PC-9 (cell line): ENCODE measurements at regions not wholly inside any gene's neighbourhood (a gene's known extent, or its start where the extent isn't known, plus 50 kb on each side); places are given as distances from the start of the nearest gene placed in this dataset.

ENCODE experiments used
- BruUV-seq: library from RNA; stranded (reverse); fragments of 400-500 nt; replicated peaks from 2 replicates; lab custom pipeline; 2021; lab: Mats Ljungman, UMichigan
- CTCF ChIA-PET: fragments of 300-600 bp; sonication (Branson Sonifier 250); formaldehyde crosslinking; loops from one replicate; lab custom pipeline; 2022; ENCODE audit warnings: antibody characterized with exemption; lab: Charles Lee
- POLR2A ChIA-PET: fragments of 300-600 bp; sonication (Branson Sonifier 250); formaldehyde crosslinking; loops from one replicate; lab custom pipeline; 2022; ENCODE audit warnings: antibody characterized with exemption; ENCODE audit not compliant: unreplicated experiment; lab: Charles Lee
- DNase-seq, 2 experiments: peaks; one replicate each; pipeline versions ENCODE4 v3.0.0 to v3.0.0-alpha.2; 2015 to 2022; ENCODE audit warnings: mixed read lengths in 1 of 2
- H2AFZ ChIP-seq: fragments of 200-600 bp; sonication (generic); 2 replicates; pipeline ENCODE4 v1.8.1; 2017; ENCODE audit warnings: antibody characterized with exemption
- H3F3A ChIP-seq: fragments of 200-600 bp; sonication (generic); 2 replicates; pipeline ENCODE4 v1.8.1; 2017; ENCODE audit warnings: antibody characterized with exemption, mild to moderate bottlenecking, low read depth; ENCODE audit not compliant: insufficient read depth
- H3K27ac ChIP-seq: fragments of 200-600 bp; sonication (generic); 2 replicates; pipeline ENCODE4 v1.6.1; 2016; ENCODE audit warnings: mixed run types
- H3K27me3 ChIP-seq: fragments of 200-600 bp; sonication (generic); 2 replicates; pipeline ENCODE4 v1.6.1; 2016; ENCODE audit warnings: low read depth, mixed run types; ENCODE audit not compliant: insufficient read depth
- H3K36me3 ChIP-seq: fragments of 200-600 bp; sonication (generic); 2 replicates; pipeline ENCODE4 v1.6.1; 2016; ENCODE audit warnings: low read depth, mixed run types
- H3K4me1 ChIP-seq: fragments of 200-600 bp; sonication (generic); replicated peaks from 2 replicates; pipeline ENCODE4 v1.6.1; 2016; ENCODE audit warnings: mixed run types; ENCODE audit not compliant: insufficient read depth
- H3K4me2 ChIP-seq: fragments of 200-600 bp; sonication (generic); 2 replicates; pipeline ENCODE4 v1.6.1; 2017; ENCODE audit warnings: mixed run types
- H3K4me3 ChIP-seq: fragments of 200-600 bp; sonication (generic); 2 replicates; pipeline ENCODE4 v1.6.1; 2016; ENCODE audit warnings: mixed run types
- H3K79me2 ChIP-seq: fragments of 200-600 bp; sonication (generic); 2 replicates; pipeline ENCODE4 v1.6.1; 2017; ENCODE audit warnings: low read depth, mixed run types
- H3K9me2 ChIP-seq: fragments of 200-600 bp; sonication (generic); 2 replicates; pipeline ENCODE4 v1.8.1; 2017; ENCODE audit warnings: mild to moderate bottlenecking; ENCODE audit not compliant: insufficient read depth
- H3K9me3 ChIP-seq: fragments of 200-600 bp; sonication (generic); 2 replicates; pipeline ENCODE4 v1.8.1; 2016; ENCODE audit warnings: low read depth; ENCODE audit not compliant: insufficient read depth
- H4K20me1 ChIP-seq: fragments of 200-600 bp; sonication (generic); 2 replicates; pipeline ENCODE4 v1.8.1; 2017; ENCODE audit not compliant: insufficient read depth
- EZH2 ChIP-seq: fragments of 200-600 bp; sonication (generic); IDR thresholded peaks from 2 replicates; pipeline ENCODE4 v1.8.0; 2017; ENCODE audit warnings: antibody characterized with exemption, low read depth
- intact Hi-C: fragments of 100-400 bp; cut with micrococcal nuclease; formaldehyde crosslinking; loops from one replicate; pipeline ENCODE4 v1.10.0; 2022; ENCODE audit not compliant: unreplicated experiment
- TF ChIP-seq, protein P1 (sequence below): fragments of 200-600 bp; sonication (generic); conservative IDR thresholded peaks from 2 replicates; pipeline ENCODE4 v1.6.1; 2017; ENCODE audit warnings: mixed run types, antibody characterized with exemption, mild to moderate bottlenecking, moderate library complexity

DNA sequence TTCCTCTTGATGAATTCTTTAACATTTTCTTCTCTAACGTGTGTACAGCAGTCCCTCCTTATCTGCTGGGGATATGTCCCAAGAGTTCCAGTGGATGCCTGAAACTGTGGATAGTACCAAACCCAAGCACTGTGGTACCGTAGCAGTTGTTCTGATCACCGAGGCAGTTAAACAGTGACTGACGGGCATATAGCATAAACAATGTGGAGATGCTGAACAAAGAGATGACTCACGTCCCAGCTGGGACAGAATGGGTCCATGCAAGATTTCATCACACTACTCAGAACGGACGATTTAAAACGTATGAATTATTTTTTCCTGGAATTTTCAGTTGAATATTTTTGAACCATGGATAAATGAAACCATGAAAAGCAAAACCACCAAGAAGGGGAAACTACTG lies 54.5 kb upstream of the SPAG16 start:
- H3K4me3 ChIP-seq = no peak overlapping the region
- no TSS peak for BruUV-seq
- H3K27ac ChIP-seq = no peak overlapping the region
- no peaks in the 10 kb centered on the region for H3K79me2 ChIP-seq
- ChIA-PET POLR2A (no interaction called here), CTCF (no interaction called here)
- no peaks in the 10 kb centered on the region for H3K36me3 ChIP-seq
- no peak for TF ChIP-seq EZH2
- TF ChIP-seq, protein P1, sequence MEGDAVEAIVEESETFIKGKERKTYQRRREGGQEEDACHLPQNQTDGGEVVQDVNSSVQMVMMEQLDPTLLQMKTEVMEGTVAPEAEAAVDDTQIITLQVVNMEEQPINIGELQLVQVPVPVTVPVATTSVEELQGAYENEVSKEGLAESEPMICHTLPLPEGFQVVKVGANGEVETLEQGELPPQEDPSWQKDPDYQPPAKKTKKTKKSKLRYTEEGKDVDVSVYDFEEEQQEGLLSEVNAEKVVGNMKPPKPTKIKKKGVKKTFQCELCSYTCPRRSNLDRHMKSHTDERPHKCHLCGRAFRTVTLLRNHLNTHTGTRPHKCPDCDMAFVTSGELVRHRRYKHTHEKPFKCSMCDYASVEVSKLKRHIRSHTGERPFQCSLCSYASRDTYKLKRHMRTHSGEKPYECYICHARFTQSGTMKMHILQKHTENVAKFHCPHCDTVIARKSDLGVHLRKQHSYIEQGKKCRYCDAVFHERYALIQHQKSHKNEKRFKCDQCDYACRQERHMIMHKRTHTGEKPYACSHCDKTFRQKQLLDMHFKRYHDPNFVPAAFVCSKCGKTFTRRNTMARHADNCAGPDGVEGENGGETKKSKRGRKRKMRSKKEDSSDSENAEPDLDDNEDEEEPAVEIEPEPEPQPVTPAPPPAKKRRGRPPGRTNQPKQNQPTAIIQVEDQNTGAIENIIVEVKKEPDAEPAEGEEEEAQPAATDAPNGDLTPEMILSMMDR = no peak
- DNase-seq = no peak
- intact Hi-C loops = no loop called here
- no peaks in the 10 kb centered on the region for H3F3A ChIP-seq
- H2AFZ ChIP-seq = no peak overlapping the region
- H4K20me1 ChIP-seq = no peaks in the 10 kb centered on the region
- H3K9me3 ChIP-seq = no peaks in the 10 kb centered on the region
- no peaks in the 10 kb centered on the region for H3K4me1 ChIP-seq
- no peak overlapping the region for H3K4me2 ChIP-seq
- no peaks in the 10 kb centered on the region for H3K27me3 ChIP-seq
- no peaks in the 10 kb centered on the region for H3K9me2 ChIP-seq

DNA sequence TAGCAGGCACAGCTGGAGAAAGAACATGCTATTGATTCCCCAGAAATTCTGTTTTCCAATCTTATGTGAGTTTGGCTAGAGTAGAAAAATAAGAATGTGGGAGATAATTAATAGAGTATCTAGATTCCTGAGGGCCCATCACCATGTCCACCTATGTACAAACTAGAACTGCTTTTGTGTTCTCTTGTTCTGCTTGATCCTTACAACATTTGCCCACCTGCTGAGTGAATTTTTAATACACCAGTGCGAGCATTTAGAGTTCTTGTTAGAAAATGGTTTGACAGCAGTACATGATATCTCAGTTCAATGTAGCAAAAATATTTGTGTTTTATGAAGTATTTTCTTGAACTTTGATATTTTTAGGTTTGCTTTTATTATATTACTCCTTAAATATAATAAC lies 52.3 kb upstream of the SPAG16 start:
- Histone ChIP-seq H3K36me3 (no peaks in the 10 kb centered on the region), H2AFZ (no peak overlapping the region), H3K4me2 (no peak overlapping the region), H3K9me2 (no peaks in the 10 kb centered on the region), H3K4me3 (no peak overlapping the region), H4K20me1 (no peaks in the 10 kb centered on the region), H3K4me1 (no peaks in the 10 kb centered on the region), H3F3A (no peaks in the 10 kb centered on the region), H3K79me2 (no peaks in the 10 kb centered on the region), H3K9me3 (no peaks in the 10 kb centered on the region), H3K27ac (no peak overlapping the region), H3K27me3 (no peaks in the 10 kb centered on the region)
- intact Hi-C loops = no loop called here
- POLR2A ChIA-PET = no interaction called here
- CTCF ChIA-PET = no interaction called here
- no peak for DNase-seq
- TF ChIP-seq, protein P1 = no peak
- TF ChIP-seq EZH2 = no peak
- BruUV-seq = no TSS peak

DNA sequence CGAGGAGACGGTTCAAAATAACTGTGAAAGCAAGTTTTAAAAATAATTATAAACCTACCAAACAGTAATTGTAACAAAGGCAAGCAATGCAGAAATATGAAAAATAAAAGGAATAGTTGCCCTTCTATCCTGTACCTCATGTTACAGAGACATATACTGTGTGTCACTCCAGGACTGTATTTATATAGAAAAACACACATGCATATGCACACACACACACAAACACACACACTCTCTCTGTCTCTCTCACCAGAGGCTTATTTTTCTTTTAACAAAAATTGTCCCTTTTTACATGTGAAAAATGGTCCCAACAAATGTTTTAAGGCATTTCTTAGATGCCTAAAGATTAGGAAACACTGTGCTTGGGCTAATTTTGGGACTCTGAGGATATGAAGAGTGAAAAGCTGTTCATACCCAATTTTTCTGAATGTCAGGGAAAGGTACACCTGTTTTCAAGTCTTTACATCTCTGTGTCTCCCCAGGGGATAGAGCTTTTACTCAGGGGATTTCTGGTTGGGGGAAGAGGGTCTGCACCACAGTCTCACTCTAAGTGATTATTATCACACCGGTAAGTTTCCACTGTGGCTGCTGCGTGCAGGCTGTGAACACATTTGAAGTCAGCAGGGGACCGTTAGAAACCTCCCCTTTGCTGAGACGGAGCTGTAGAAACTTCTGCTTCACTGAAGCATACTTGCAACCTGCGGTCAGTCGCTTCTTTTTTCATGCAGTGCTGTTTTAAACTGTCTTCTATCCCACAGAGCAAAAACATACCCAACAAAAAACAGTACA lies 51.4 kb upstream of the SPAG16 start:
- 0 out of 2 replicates have a peak, but pooled peaks cover 5% of the 10 kb centered on the region for H3K9me3 ChIP-seq
- no peaks in the 10 kb centered on the region for H3K79me2 ChIP-seq
- H3K36me3 ChIP-seq = 0 out of 2 replicates have a peak, but pooled peaks cover 4% of the 10 kb centered on the region
- no peaks in the 10 kb centered on the region for H3K27me3 ChIP-seq
- intact Hi-C loops = no loop called here
- DNase-seq = no peak
- ChIA-PET CTCF (no interaction called here), POLR2A (no interaction called here)
- H3K27ac ChIP-seq = no peak overlapping the region
- H4K20me1 ChIP-seq = no peaks in the 10 kb centered on the region
- H3K9me2 ChIP-seq = no peaks in the 10 kb centered on the region
- H3K4me1 ChIP-seq = peaks cover 4% of the 10 kb centered on the region; the same call in 1 of the 2 replicates
- no peak overlapping the region for H3K4me3 ChIP-seq
- no peaks in the 10 kb centered on the region for H3F3A ChIP-seq
- TF ChIP-seq EZH2 = no peak
- TF ChIP-seq, protein P1 = no peak
- BruUV-seq = no TSS peak
- no peak overlapping the region for H2AFZ ChIP-seq
- no peak overlapping the region for H3K4me2 ChIP-seq
